ENCODE measurements at regions not wholly inside any gene's neighbourhood (a gene's known extent, or its start where the extent isn't known, plus 50 kb on each side); places are given as distances from the start of the nearest gene placed in this dataset.

DNA sequence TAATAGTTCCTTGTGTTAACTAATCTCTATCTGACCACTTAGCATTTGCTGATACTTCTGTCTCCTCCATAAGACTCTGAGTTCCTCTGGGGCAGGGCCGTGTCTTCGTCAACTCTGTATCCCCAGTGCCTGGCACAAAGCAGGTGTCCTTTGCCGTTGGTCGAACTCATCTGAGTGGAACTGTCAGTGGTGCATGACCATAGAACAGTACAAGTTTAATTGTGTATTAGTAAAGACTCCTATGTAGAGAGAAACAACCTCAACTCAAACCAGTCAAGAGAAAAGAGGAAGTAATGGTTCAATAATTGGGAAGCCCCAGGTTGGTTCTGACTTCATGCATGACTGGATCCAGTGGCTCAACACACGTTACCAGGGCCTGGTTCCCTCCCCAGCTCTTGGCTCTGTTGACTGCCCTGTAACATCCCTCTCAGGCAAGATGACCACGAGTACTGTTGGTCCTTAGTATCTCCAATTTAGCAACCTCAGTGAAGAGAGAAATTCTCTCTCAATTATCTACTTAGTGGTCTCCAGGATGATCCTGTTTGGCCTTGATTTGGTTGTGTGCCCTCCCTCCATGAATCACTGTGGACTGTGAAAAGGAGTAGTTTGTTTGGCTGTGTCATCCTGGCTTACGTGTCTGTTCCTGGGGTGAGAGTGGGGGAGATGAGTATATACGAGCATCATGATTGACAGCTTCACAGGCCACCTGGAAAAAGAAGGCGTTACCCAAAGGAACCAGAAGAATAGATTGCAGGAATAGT, 58.5 kb upstream of the MSH6 start:
- no peak for FAIRE-seq
- Histone ChIP-seq H3K79me2 (ENCODE audit: control insufficient read depth, insufficient read depth, low read length) (no peaks in the 10 kb centered on the region), H4K20me1 (replicated peaks; ENCODE audit: control insufficient read depth, extremely low read depth, insufficient read depth, low read length) (no peaks in the 10 kb centered on the region), H3K4me3 (replicated peaks in 1 of 3; ENCODE audit: insufficient read depth in 1 of 3, low read depth in 1 of 3, low read length in 3 of 3) (no peak overlapping the region), H3K27me3 (ENCODE audit: control insufficient read depth in 2 of 2, insufficient read depth in 2 of 2, low read length in 2 of 2) (no peaks in the 10 kb centered on the region), H2AFZ (ENCODE audit: low read depth, low read length) (no peak overlapping the region), H3K27ac (ENCODE audit: insufficient read depth, low read depth, low read length) (no peak overlapping the region), H3K9me3 (replicated peaks; ENCODE audit: control insufficient read depth, insufficient read depth, low read length) (no peaks in the 10 kb centered on the region), H3K4me2 (ENCODE audit: insufficient read depth, low read length) (no peak overlapping the region), H3K9ac (replicated peaks; ENCODE audit: extremely low read depth, insufficient read depth, low read length) (no peak overlapping the region), H3K4me1 (ENCODE audit: control insufficient read depth, extremely low read depth, insufficient read depth, low read length) (no peaks in the 10 kb centered on the region), H3K9me1 (replicated peaks; ENCODE audit: control insufficient read depth, extremely low read depth, insufficient read depth, low read length) (no peaks in the 10 kb centered on the region), H3K36me3 (ENCODE audit: control insufficient read depth in 2 of 2, extremely low read depth in 1 of 2, insufficient read depth in 2 of 2, low read length in 2 of 2) (no peaks in the 10 kb centered on the region)
- BruUV-seq (replicated peaks): no TSS peak
- intact Hi-C loops (cut with micrococcal nuclease): no loop called here
- CTCF ChIA-PET: no interaction called here
- TF ChIP-seq EZH2 (IDR thresholded peaks at IDR 0.05; ENCODE audit: borderline replicate concordance, low read depth, low read length, severe bottlenecking): no peak
- no peak for TF ChIP-seq POLR2A (IDR thresholded peaks at IDR 0.05; ENCODE audit: low read depth, low read length)
- TF ChIP-seq JUN (IDR thresholded peaks at IDR 0.05; ENCODE audit: borderline replicate concordance, insufficient read depth, insufficient read length, low read depth): no peak
- no peak for TF ChIP-seq POLR2AphosphoS5 (IDR thresholded peaks at IDR 0.05; ENCODE audit: insufficient read depth, low read depth, low read length)
- TF ChIP-seq, protein P1, sequence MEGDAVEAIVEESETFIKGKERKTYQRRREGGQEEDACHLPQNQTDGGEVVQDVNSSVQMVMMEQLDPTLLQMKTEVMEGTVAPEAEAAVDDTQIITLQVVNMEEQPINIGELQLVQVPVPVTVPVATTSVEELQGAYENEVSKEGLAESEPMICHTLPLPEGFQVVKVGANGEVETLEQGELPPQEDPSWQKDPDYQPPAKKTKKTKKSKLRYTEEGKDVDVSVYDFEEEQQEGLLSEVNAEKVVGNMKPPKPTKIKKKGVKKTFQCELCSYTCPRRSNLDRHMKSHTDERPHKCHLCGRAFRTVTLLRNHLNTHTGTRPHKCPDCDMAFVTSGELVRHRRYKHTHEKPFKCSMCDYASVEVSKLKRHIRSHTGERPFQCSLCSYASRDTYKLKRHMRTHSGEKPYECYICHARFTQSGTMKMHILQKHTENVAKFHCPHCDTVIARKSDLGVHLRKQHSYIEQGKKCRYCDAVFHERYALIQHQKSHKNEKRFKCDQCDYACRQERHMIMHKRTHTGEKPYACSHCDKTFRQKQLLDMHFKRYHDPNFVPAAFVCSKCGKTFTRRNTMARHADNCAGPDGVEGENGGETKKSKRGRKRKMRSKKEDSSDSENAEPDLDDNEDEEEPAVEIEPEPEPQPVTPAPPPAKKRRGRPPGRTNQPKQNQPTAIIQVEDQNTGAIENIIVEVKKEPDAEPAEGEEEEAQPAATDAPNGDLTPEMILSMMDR (IDR thresholded peaks at IDR 0.05; ENCODE audit: extremely low read depth in 1 of 2, insufficient read depth in 1 of 2, low read depth in 1 of 2, low read length in 2 of 2): no peak
- TF ChIP-seq, protein P2, sequence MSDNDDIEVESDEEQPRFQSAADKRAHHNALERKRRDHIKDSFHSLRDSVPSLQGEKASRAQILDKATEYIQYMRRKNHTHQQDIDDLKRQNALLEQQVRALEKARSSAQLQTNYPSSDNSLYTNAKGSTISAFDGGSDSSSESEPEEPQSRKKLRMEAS (IDR thresholded peaks at IDR 0.05; ENCODE audit: insufficient read depth, insufficient read length): no peak
- no peak for TF ChIP-seq MYC (IDR thresholded peaks at IDR 0.05; ENCODE audit: low read depth, low read length)
- TF ChIP-seq GATA2 (IDR thresholded peaks at IDR 0.05; ENCODE audit: insufficient read depth, insufficient read length, low read depth, low read length): no peak
- TF ChIP-seq FOS (IDR thresholded peaks at IDR 0.05; ENCODE audit: borderline replicate concordance, insufficient read depth, low read length): no peak
- POLR2A ChIA-PET: no interaction called here
- dilution Hi-C loops (cut with MboI; ENCODE audit: extremely low pct_ligation_motif_present, low sequenced_read_pairs): no loop called here
- no peak for DNase-seq (ENCODE audit: low read depth, low spot score)
